Liver (tissue), 8 donors: ENCODE measurements at regions not wholly inside any gene's neighbourhood (a gene's known extent, or its start where the extent isn't known, plus 50 kb on each side); places are given as distances from the start of the nearest gene placed in this dataset.

ENCODE experiments used
- DNase-seq: peaks from one replicate; pipeline ENCODE4 v3.0.0-alpha.2; 2017; ENCODE audit warnings: low spot score
- H3K27ac ChIP-seq, 2 donors: one replicate each; pipeline ENCODE4 v1.7.0; 2013; ENCODE audit warnings: inconsistent platforms in 2 of 2, low read length in 2 of 2, control low read depth in 1 of 2, low read depth in 1 of 2, mild to moderate bottlenecking in 1 of 2
- H3K27me3 ChIP-seq, 4 donors: one replicate each; pipeline versions ENCODE4 v1.6.1 to v1.7.0; 2013; ENCODE audit warnings: low read length in 3 of 4, inconsistent platforms in 1 of 4, mild to moderate bottlenecking in 1 of 4, moderate library complexity in 1 of 4; ENCODE audit not compliant: control insufficient read depth in 4 of 4, insufficient read depth in 4 of 4
- H3K36me3 ChIP-seq, 4 donors: one replicate each; pipeline versions ENCODE4 v1.6.1 to v1.7.0; 2013; ENCODE audit warnings: low read length in 3 of 4, mild to moderate bottlenecking in 3 of 4, low read depth in 1 of 4, moderate library complexity in 1 of 4; ENCODE audit not compliant: control insufficient read depth in 4 of 4, insufficient read depth in 3 of 4
- H3K4me1 ChIP-seq, 4 donors: one replicate each; pipeline versions ENCODE4 v1.6.1 to v1.7.0; 2013; ENCODE audit warnings: low read length in 3 of 4, mild to moderate bottlenecking in 3 of 4, moderate library complexity in 1 of 4; ENCODE audit not compliant: control insufficient read depth in 4 of 4, insufficient read depth in 4 of 4
- H3K4me3 ChIP-seq, 3 donors: one replicate each; pipeline versions ENCODE4 v1.6.1 to v1.7.0; 2013; ENCODE audit warnings: low read length in 3 of 3, control low read depth in 1 of 3, low read depth in 1 of 3, mild to moderate bottlenecking in 1 of 3
- H3K9ac ChIP-seq, 2 donors: one replicate each; pipeline ENCODE4 v1.7.0; 2013; ENCODE audit warnings: low read length in 2 of 2, mild to moderate bottlenecking in 2 of 2, moderate library complexity in 2 of 2, control low read depth in 1 of 2, low read depth in 1 of 2
- H3K9me3 ChIP-seq, 4 donors: one replicate each; pipeline versions ENCODE4 v1.6.1 to v1.7.0; 2013; ENCODE audit warnings: low read length in 3 of 4; ENCODE audit not compliant: control insufficient read depth in 4 of 4
- EGR1 ChIP-seq, 2 donors: IDR thresholded peaks; 2 replicates each; pipeline ENCODE4 v1.6.1; 2016 to 2018; ENCODE audit warnings: antibody characterized with exemption in 2 of 2, low read depth in 2 of 2
- FOXA1 ChIP-seq: IDR thresholded peaks from 2 replicates; pipeline ENCODE4 v1.6.1; 2016; ENCODE audit warnings: antibody characterized with exemption
- FOXA2 ChIP-seq: IDR thresholded peaks from 2 replicates; pipeline ENCODE4 v1.6.1; 2016; ENCODE audit warnings: antibody characterized with exemption
- GABPA ChIP-seq, 2 donors: IDR thresholded peaks in 1 of 2; conservative IDR thresholded peaks in 1 of 2; 2 replicates each; pipeline ENCODE4 v1.6.1; 2016; ENCODE audit warnings: antibody characterized with exemption in 2 of 2, mild to moderate bottlenecking in 1 of 2, moderate library complexity in 1 of 2
- HNF4A ChIP-seq, 2 donors: conservative IDR thresholded peaks; 2 replicates each; pipeline ENCODE4 v1.6.1; 2016; ENCODE audit warnings: antibody characterized with exemption in 2 of 2, mild to moderate bottlenecking in 2 of 2
- HNF4G ChIP-seq: IDR thresholded peaks from 2 replicates; pipeline ENCODE4 v1.6.1; 2016; ENCODE audit warnings: antibody characterized with exemption
- JUND ChIP-seq, 2 donors: IDR thresholded peaks; 2 replicates each; pipeline ENCODE4 v1.6.1; 2016; ENCODE audit warnings: antibody characterized with exemption in 2 of 2
- MAX ChIP-seq: IDR thresholded peaks from 2 replicates; pipeline ENCODE4 v1.6.1; 2016; ENCODE audit warnings: antibody characterized with exemption
- NR2F2 ChIP-seq: IDR thresholded peaks from 2 replicates; pipeline ENCODE4 v1.6.1; 2016; ENCODE audit warnings: antibody characterized with exemption
- RAD21 ChIP-seq, 2 donors: IDR thresholded peaks; 2 replicates each; pipeline ENCODE4 v1.6.1; 2016; ENCODE audit warnings: antibody characterized with exemption in 2 of 2, mild to moderate bottlenecking in 2 of 2
- REST ChIP-seq: IDR thresholded peaks from 2 replicates; pipeline ENCODE4 v1.6.1; 2016; ENCODE audit warnings: antibody characterized with exemption, mild to moderate bottlenecking
- RXRA ChIP-seq, 2 donors: IDR thresholded peaks; 2 replicates each; pipeline ENCODE4 v1.6.1; 2017 to 2018; ENCODE audit warnings: antibody characterized with exemption in 2 of 2, mild to moderate bottlenecking in 1 of 2
- SP1 ChIP-seq: IDR thresholded peaks from 2 replicates; pipeline ENCODE4 v1.6.1; 2018; ENCODE audit warnings: antibody characterized with exemption, mild to moderate bottlenecking
- TAF1 ChIP-seq: conservative IDR thresholded peaks from 2 replicates; pipeline ENCODE4 v1.6.1; 2016; ENCODE audit warnings: antibody characterized with exemption, mild to moderate bottlenecking
- YY1 ChIP-seq: IDR thresholded peaks from 2 replicates; pipeline ENCODE4 v1.6.1; 2016; ENCODE audit warnings: antibody characterized with exemption, mild to moderate bottlenecking
- WGBS: extraction: QIAGEN DNeasy Blood & Tissue Kit; methylation state at CpG from one replicate; pipeline ENCODE4 v1.1.7; 2013; 5-methylcytosine and 5-hydroxymethylcytosine counted together
- TF ChIP-seq, protein P1 (sequence below): IDR thresholded peaks from 2 replicates; pipeline ENCODE4 v1.6.1; 2016; ENCODE audit warnings: antibody characterized with exemption
- TF ChIP-seq, protein P2 (sequence below): IDR thresholded peaks from 2 replicates; pipeline ENCODE4 v1.6.1; 2016; ENCODE audit warnings: antibody characterized with exemption
- TF ChIP-seq, protein P3 (sequence below): fragments of 150-350 bp; IDR thresholded peaks from 2 replicates; pipeline ENCODE4 v1.5.1; 2017; ENCODE audit warnings: improper control_type of control experiment, low read depth, low read length; ENCODE audit not compliant: missing input control
- donor health status: healthy.
- donor health status: healthy.
- donor health status: healthy.
- donor health status: healthy.
- donor health status: healthy.

- H3K36me3 ChIP-seq, result no peaks in the 10 kb centered on the region
- H3K27me3 ChIP-seq, result no peaks in the 10 kb centered on the region
- TF ChIP-seq REST (no peak), JUND (IDR thresholded peaks at IDR 0.05) (no peak), HNF4G (no peak), FOXA2 (no peak), TAF1 (no peak), FOXA1 (no peak), RAD21 (IDR thresholded peaks at IDR 0.05) (no peak), GABPA (IDR thresholded peaks at IDR 0.05 in 1 of 2, conservative IDR thresholded peaks at IDR 0.05 in 1 of 2) (no peak), NR2F2 (no peak), YY1 (no peak), SP1 (no peak), RXRA (IDR thresholded peaks at IDR 0.05) (no peak), EGR1 (IDR thresholded peaks at IDR 0.05; ENCODE audit: low read depth in 2 of 2) (no peak), HNF4A (conservative IDR thresholded peaks at IDR 0.05) (no peak), MAX (no peak)
- TF ChIP-seq, protein P1, sequence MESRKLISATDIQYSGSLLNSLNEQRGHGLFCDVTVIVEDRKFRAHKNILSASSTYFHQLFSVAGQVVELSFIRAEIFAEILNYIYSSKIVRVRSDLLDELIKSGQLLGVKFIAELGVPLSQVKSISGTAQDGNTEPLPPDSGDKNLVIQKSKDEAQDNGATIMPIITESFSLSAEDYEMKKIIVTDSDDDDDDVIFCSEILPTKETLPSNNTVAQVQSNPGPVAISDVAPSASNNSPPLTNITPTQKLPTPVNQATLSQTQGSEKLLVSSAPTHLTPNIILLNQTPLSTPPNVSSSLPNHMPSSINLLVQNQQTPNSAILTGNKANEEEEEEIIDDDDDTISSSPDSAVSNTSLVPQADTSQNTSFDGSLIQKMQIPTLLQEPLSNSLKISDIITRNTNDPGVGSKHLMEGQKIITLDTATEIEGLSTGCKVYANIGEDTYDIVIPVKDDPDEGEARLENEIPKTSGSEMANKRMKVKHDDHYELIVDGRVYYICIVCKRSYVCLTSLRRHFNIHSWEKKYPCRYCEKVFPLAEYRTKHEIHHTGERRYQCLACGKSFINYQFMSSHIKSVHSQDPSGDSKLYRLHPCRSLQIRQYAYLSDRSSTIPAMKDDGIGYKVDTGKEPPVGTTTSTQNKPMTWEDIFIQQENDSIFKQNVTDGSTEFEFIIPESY, result no peak
- TF ChIP-seq, protein P2, sequence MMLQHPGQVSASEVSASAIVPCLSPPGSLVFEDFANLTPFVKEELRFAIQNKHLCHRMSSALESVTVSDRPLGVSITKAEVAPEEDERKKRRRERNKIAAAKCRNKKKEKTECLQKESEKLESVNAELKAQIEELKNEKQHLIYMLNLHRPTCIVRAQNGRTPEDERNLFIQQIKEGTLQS, result no peak
- TF ChIP-seq, protein P3, sequence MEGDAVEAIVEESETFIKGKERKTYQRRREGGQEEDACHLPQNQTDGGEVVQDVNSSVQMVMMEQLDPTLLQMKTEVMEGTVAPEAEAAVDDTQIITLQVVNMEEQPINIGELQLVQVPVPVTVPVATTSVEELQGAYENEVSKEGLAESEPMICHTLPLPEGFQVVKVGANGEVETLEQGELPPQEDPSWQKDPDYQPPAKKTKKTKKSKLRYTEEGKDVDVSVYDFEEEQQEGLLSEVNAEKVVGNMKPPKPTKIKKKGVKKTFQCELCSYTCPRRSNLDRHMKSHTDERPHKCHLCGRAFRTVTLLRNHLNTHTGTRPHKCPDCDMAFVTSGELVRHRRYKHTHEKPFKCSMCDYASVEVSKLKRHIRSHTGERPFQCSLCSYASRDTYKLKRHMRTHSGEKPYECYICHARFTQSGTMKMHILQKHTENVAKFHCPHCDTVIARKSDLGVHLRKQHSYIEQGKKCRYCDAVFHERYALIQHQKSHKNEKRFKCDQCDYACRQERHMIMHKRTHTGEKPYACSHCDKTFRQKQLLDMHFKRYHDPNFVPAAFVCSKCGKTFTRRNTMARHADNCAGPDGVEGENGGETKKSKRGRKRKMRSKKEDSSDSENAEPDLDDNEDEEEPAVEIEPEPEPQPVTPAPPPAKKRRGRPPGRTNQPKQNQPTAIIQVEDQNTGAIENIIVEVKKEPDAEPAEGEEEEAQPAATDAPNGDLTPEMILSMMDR, result no peak
- no peaks in the 10 kb centered on the region for H3K9me3 ChIP-seq
- no peak overlapping the region for H3K27ac ChIP-seq
- no peaks in the 10 kb centered on the region for H3K4me1 ChIP-seq
- no peak for DNase-seq
- H3K9ac ChIP-seq, result no peak overlapping the region
- H3K4me3 ChIP-seq, result no peak overlapping the region
These were observed 1002.6 kb downstream of the SORCS3 start for GRCh38 chr10:105643660-105644059.

- H3K27ac ChIP-seq, result no peak overlapping the region
- 67% methylated on average over 3 of the region's 3 CpGs for WGBS
- TF ChIP-seq RAD21 (IDR thresholded peaks at IDR 0.05) (no peak), HNF4A (conservative IDR thresholded peaks at IDR 0.05) (no peak), JUND (IDR thresholded peaks at IDR 0.05) (no peak), HNF4G (no peak), FOXA2 (no peak), NR2F2 (no peak)
- TF ChIP-seq, protein P3, result no peak
- TF ChIP-seq, protein P1, result no peak
- TF ChIP-seq, protein P2, result no peak
These were observed 993.2 kb downstream of the SORCS3 start for GRCh38 chr10:105634281-105634680.

More at GRCh38 chr10:105634281-105634680, 993.2 kb downstream of the SORCS3 start:
- no peak for DNase-seq
- no peaks in the 10 kb centered on the region for H3K4me1 ChIP-seq
- H3K9ac ChIP-seq, result no peak overlapping the region
- peaks cover 0 to 2% (median 0%) of the 10 kb centered on the region in 4 donors for H3K9me3 ChIP-seq
- H3K4me3 ChIP-seq, result no peak overlapping the region
- H3K27me3 ChIP-seq, result no peaks in the 10 kb centered on the region
- no peaks in the 10 kb centered on the region for H3K36me3 ChIP-seq
